Right ventricle myocardium inferior (tissue), 1 donor: ENCODE measurements at regions not wholly inside any gene's neighbourhood (a gene's known extent, or its start where the extent isn't known, plus 50 kb on each side); places are given as distances from the start of the nearest gene placed in this dataset.

Source experiments
- ATAC-seq: fragments of 200-7000 bp; cut with Tn5 transposase; one replicate; pipeline ENCODE4 v1.9.1; 2020; ENCODE audit warnings: mild to moderate bottlenecking, moderate library complexity
- DNase-seq: peaks from one replicate; pipeline ENCODE4 v3.0.0; 2021; ENCODE audit errors: missing footprints
- intact Hi-C: fragments of 100-400 bp; cut with DNase I; formaldehyde crosslinking; loops from one replicate; pipeline ENCODE4 v1.11.0; 2022
- donor health status: DM: no; HTN: yes; CAD: no; lungs with severe emphysema.

GRCh38 chr6:19964115-19964514, 126.9 kb downstream of the ID4 start:
- DNase-seq: no peak
- ATAC-seq: no peak

DNA sequence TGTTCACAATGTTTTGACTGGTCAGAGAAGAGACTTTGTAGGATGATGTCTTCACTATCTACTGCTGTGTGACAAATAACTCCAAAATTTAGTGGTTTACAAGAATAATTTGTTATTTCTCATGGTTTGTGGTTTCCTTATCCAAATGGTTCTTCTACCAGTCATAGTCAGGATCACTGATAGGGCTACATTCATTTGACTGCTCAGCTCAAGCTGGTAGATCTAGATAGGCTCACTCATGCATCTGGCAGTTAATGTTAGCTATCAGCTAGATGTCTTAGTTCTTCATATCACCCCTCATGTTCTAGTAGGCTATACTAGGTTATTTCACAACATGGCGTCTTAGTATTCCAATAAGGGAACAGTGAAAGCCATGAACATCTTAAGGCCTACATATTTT, 131.0 kb downstream of the ID4 start:
- intact Hi-C loops: no loop called here
- no peak for ATAC-seq
- no peak for DNase-seq

More at GRCh38 chr6:19964115-19964514, 126.9 kb downstream of the ID4 start:
- intact Hi-C loops: no loop called here

DNA sequence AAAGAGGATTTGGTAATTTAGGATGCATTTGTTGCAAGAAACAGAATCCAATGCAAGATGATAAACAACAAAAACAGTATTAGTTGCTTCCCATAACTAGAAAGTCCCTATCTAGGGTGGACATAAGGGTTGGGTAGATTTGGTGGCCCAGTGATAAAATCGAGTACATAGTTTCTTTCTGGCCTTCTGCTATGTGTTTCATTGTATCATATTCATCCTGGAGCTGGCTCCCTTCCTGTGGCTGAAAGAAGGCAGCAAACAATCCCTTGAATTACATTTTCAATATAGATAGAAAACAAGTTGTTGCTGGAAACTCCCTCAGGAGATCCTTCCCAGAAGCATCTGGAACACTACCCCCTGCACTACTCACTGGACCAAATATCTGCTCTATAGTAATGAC, 135.1 kb downstream of the ID4 start:
- ATAC-seq (no peak), DNase-seq (no peak)
- intact Hi-C loops: no loop called here

DNA sequence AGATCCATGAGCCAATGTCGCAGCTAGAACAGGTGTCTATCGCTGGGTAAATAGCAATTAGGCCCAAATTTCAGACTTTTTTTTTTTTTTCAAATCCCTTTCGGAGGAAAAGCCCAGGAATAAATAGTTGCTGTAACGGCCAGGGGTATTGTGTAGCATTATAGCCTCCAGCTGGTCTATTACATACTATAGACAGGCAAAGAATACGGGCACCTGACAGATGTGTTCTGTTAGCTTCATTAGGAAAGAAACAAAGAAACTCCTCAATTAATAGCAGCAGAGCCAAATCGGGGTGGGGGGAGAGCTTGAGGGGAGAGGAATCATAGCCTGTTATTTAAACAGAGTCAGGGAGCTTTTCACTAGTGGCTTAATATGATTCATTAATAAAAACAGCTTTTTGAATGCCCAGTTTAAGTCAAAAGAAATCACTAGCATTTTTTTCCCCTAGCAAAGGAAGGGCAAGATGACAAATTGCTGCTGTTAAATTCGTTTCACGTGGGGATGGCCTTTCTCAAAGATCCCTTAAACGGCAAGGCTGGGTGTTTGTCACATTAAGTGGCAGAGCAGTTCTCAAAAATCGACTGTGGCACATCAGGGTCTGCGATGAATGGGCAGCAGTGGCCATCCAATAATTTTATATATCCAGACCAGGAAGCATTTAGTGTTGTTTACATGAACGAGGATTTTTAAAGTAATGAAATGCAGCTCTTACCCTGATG, 139.4 kb downstream of the ID4 start:
- DNase-seq: no peak
- ATAC-seq: no peak
- intact Hi-C loops: no loop called here

GRCh38 chr6:19979059-19979458, 141.9 kb downstream of the ID4 start:
- DNase-seq: no peak
- ATAC-seq: no peak
- intact Hi-C loops: no loop called here

DNA sequence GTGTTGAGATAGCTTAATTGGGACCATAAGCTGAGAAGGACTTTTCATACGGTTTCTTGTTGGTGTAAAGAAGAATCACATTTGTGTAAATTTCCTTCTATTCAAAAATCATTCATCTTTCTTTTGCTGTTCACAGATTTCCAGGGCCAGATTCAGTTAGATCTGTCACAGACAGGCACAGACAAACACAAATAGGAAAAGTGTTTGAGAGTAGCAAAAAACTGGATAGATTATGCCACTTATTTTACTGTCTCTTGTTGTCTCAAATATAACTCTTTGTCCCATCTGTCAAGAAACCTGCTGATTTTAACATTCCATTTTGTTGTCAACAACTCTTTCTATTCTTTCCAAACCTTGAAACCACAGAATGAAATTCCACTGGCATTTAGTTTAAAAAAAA, 142.8 kb downstream of the ID4 start:
- DNase-seq (no peak), ATAC-seq (no peak)
- intact Hi-C loops: no loop called here

GRCh38 chr6:19983374-19983773, 146.2 kb downstream of the ID4 start:
- ATAC-seq (no peak), DNase-seq (no peak)

GRCh38 chr6:19986691-19987438, 149.7 kb downstream of the ID4 start:
- ATAC-seq (no peak), DNase-seq (no peak)
- intact Hi-C loops: no loop called here

More at GRCh38 chr6:19983374-19983773, 146.2 kb downstream of the ID4 start:
- intact Hi-C loops: no loop called here

GRCh38 chr6:19988555-19988954, 151.4 kb downstream of the ID4 start:
- no peak for ATAC-seq
- DNase-seq: no peak
- intact Hi-C loops: no loop called here

DNA sequence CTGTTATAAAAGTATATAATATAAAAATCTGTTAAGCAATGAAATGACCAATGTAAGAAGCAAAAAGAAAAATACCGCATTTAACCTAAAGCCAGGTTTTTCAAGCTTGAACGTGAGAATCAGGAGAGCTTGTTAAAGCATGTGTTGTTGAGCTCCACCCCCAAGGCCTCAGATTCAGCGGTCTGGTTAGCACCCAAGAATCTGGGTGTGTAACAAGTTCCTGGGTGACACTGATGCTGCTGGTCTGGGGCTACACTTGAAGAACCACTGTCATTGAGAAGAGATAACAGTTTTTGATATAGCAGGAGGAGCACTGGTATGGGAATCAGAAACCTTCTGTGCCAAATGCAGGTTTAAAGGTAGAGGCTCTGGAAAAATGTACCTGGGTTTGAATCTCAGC, 154.0 kb downstream of the ID4 start:
- ATAC-seq (no peak), DNase-seq (no peak)
- intact Hi-C loops: no loop called here

DNA sequence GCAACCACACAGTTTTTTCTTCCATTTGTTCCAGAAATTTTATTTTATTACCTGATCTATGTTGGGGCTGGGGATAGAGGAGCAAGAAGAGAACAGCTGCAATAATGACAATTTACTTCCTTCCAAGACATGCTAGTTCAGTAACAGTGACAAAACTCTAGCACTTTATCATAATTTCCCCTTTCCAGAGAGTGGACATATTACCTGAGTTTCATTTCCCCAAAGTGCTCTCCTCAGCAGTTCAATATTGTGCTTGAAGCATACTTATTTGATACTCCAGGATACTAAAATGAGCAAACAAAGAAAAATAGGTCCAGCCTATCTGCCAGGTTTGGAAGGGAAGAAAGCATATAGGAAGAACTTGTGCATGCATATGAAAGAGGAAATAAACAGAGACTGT, 157.7 kb downstream of the ID4 start:
- ATAC-seq: no peak
- no peak for DNase-seq
- intact Hi-C loops: no loop called here

- intact Hi-C loops: no loop called here
- ATAC-seq (no peak), DNase-seq (no peak)
Observed at GRCh38 chr6:19995575-19996257, 158.5 kb downstream of the ID4 start.

DNA sequence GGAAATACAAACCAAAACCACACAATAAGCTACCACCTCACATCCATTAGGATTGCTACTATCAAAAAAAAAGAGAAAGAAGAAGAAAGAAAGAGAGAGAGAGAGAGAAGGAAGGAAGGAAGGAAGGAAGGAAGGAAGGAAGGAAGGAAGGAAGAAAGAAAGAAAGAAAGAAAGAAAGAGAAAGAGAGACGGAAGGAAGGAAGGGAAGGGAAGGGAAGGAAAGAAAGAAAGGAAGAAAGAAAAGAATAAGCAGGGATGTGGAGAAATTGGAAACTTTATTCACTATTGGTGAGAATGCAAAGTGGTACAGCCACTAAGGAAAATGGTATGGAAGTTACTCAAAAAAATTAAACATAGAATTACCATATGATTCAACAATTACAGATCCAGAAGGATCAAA, 159.9 kb downstream of the ID4 start:
- intact Hi-C loops: no loop called here
- no peak for ATAC-seq
- DNase-seq: no peak

DNA sequence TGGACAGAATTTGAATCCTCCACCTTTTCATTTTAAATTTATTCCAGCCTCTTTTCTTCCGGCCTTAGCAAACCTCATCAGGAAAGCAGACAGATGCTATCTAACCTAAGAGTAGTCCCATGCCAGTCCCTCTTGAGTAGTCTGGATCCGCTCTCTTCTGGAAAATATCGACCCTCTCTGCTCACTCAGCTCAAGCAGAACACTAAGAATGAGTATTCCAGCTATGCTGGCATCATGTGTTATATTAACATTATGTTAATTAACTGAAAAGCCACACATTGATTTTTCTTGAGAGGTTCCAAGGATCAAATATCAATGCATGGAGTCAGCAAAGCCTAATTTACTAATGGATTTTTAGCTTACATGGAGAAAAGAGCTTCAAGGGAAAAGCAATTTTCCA, 161.4 kb downstream of the ID4 start:
- ATAC-seq: no peak
- DNase-seq: no peak
- intact Hi-C loops: no loop called here

DNA sequence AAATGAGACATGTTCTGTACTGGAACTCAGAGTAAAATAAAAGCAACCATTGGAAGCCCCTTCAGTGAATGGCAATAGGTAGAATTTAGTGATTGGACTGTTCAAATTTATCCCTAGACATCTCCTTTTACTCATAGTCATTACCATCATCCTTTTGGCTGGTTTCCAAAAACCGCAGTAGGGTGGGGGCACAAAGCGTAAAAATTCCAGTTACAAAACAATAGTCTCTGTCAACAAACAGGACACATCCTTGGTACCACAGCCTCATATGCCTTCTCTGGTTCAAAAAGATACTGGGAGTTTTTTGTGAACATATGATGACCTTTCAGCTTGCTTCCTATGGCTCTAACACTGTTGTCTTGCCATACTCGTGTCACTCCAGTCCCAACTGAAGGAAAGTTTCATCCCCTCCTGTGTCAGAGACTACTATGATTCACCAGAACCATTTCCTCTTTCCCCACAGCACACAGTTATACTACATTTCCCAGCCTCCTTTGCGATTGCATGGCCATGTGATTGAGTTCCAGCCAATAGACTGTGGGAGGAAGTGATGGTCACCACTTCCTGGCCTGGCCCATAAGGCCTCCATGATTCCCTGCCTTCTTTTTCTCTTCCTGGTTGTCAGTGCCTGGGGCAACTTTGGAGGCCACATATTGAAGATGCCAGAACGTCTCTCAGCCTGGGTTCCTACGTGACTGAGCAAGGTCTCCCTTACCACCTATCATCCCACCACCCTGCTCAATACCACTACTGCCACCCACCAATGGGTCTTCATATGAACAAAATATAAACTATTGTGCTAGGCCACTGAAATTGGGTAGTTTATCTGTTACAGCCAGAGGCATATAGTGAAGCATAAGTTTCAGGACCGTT, 162.4 kb downstream of the ID4 start:
- no peak for ATAC-seq
- intact Hi-C loops: no loop called here
- no peak for DNase-seq

DNA sequence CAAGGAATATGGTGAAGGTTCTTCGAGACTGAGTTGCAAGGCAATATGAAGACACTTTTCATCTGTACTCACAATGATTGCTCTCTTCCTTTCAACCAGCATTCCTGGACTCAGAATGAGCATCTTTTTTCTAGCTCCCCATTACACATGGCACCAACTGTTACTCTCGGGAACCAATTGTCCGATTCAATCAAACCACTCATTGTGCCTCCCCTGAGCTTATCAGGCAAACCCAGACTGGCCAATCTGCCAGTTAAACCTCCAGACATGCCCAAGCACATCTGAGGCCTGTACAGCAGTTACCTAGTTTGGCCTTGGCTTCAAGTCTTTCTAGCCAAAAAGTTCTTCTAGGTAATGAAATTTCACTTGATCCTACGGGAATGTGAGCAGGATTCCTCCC, 164.1 kb downstream of the ID4 start:
- ATAC-seq (no peak), DNase-seq (no peak)
- intact Hi-C loops: no loop called here

DNA sequence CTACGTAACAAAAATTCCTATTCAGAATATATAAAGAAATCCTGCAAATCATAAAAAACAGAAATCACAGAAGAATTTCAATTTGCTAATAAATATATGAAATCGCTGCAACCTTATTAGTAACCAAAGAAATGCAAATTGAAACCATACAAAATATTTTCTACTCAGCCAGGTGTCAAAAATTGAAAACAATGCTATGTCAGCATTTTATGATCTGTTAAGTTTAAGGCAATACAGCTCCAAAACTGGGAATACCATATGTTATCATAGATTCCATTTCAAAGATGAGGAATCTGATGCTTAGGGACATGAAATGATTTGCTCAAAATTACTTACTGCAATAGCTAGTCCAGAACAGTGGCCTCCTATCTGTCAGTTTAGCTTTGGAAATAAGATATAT, 168.9 kb downstream of the ID4 start:
- intact Hi-C loops: no loop called here
- no peak for ATAC-seq
- no peak for DNase-seq

DNA sequence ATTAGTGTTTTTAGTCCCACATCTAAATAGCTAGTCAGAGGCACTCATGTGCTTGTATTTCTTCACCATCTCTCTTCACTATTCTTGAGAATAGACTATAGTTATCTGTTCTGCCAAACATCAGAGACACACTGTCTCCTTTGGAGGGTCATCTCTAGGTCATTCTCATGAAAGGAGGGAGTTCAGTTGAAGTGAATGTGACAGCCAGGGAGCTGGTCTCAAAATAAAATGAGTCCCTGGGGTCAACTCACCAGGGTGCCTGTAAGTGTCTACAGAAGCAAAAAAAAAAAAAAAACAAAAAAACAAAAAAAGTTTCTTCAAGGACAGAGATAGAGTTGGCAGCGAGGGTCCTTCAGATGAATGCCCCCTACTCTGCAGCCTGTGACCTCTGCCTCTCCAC, 171.0 kb downstream of the ID4 start:
- no peak for DNase-seq
- intact Hi-C loops: no loop called here
- ATAC-seq: no peak
